ENCODE measurements at regions not wholly inside any gene's neighbourhood (a gene's known extent, or its start where the extent isn't known, plus 50 kb on each side); places are given as distances from the start of the nearest gene placed in this dataset.

GRCh38 chr13:78753435-78753834, 94.5 kb upstream of the OBI1 start:
- H3K27ac ChIP-seq (ENCODE audit: low read length) = no peak overlapping the region
- H3K4me3 ChIP-seq (ENCODE audit: low read depth in 2 of 2, low read length in 2 of 2) = no peak overlapping the region
- no TSS peak for BruUV-seq (replicated peaks)
- H3K9me3 ChIP-seq (ENCODE audit: control insufficient read depth, insufficient read depth, low read depth, low read length) = no peaks in the 10 kb centered on the region
- H3K4me1 ChIP-seq (ENCODE audit: control insufficient read depth, insufficient read depth, low read length) = no peaks in the 10 kb centered on the region
- in situ Hi-C loops (cut with HindIII; ENCODE audit: low pct_unique_long_range_greater_than_20kb, low sequenced_read_pairs) (no loop called here), intact Hi-C loops (cut with micrococcal nuclease; ENCODE audit: unreplicated experiment) (no loop called here)
- ChIA-PET POLR2A (no interaction called here), CTCF (no interaction called here)
- DNase-seq (ENCODE audit: low read depth, low spot score) = no peak
- no peak for ATAC-seq
- TF ChIP-seq TCF7L2 (IDR thresholded peaks at IDR 0.05; ENCODE audit: low read depth, low read length) = no peak
- no peak for TF ChIP-seq SIN3A (IDR thresholded peaks at IDR 0.05; ENCODE audit: borderline replicate concordance, insufficient read depth, low read depth, low read length)
- no peak for TF ChIP-seq POLR2AphosphoS5 (IDR thresholded peaks at IDR 0.05; ENCODE audit: low read depth, low read length)
- no peak for TF ChIP-seq CTCF (IDR thresholded peaks at IDR 0.05)
- no peak for TF ChIP-seq REST (IDR thresholded peaks at IDR 0.05; ENCODE audit: insufficient read depth in 1 of 2, low read depth in 2 of 2, low read length in 1 of 2)
- no peaks in the 10 kb centered on the region for H3K27me3 ChIP-seq (ENCODE audit: control insufficient read depth, insufficient read depth, low read length)
- no peaks in the 10 kb centered on the region for H3K36me3 ChIP-seq (ENCODE audit: control insufficient read depth, insufficient read depth, low read length)

- H3K36me3 ChIP-seq (ENCODE audit: control insufficient read depth, insufficient read depth, low read length) = no peaks in the 10 kb centered on the region
- ATAC-seq (no peak), DNase-seq (ENCODE audit: low read depth, low spot score) (no peak)
- H3K4me1 ChIP-seq (ENCODE audit: control insufficient read depth, insufficient read depth, low read length) = no peaks in the 10 kb centered on the region
- no peaks in the 10 kb centered on the region for H3K27me3 ChIP-seq (ENCODE audit: control insufficient read depth, insufficient read depth, low read length)
- no peak overlapping the region for H3K4me3 ChIP-seq (ENCODE audit: low read depth in 2 of 2, low read length in 2 of 2)
- H3K9me3 ChIP-seq (ENCODE audit: control insufficient read depth, insufficient read depth, low read depth, low read length) = no peaks in the 10 kb centered on the region
- TF ChIP-seq CTCF (IDR thresholded peaks at IDR 0.05) (no peak), POLR2AphosphoS5 (IDR thresholded peaks at IDR 0.05; ENCODE audit: low read depth, low read length) (no peak), SIN3A (IDR thresholded peaks at IDR 0.05; ENCODE audit: borderline replicate concordance, insufficient read depth, low read depth, low read length) (no peak), TCF7L2 (IDR thresholded peaks at IDR 0.05; ENCODE audit: low read depth, low read length) (no peak), REST (IDR thresholded peaks at IDR 0.05; ENCODE audit: insufficient read depth in 1 of 2, low read depth in 2 of 2, low read length in 1 of 2) (no peak)
- ChIA-PET POLR2A (no interaction called here), CTCF (no interaction called here)
- no TSS peak for BruUV-seq (replicated peaks)
- in situ Hi-C loops (cut with HindIII; ENCODE audit: low pct_unique_long_range_greater_than_20kb, low sequenced_read_pairs) (no loop called here), intact Hi-C loops (cut with micrococcal nuclease; ENCODE audit: unreplicated experiment) (no loop called here)
- H3K27ac ChIP-seq (ENCODE audit: low read length) = no peak overlapping the region
These were observed 91.8 kb upstream of the OBI1 start for GRCh38 chr13:78750735-78751134.

Data from Panc1 (cell line).